ENCODE measurements at regions not wholly inside any gene's neighbourhood (a gene's known extent, or its start where the extent isn't known, plus 50 kb on each side); places are given as distances from the start of the nearest gene placed in this dataset.

- no peak for TF ChIP-seq CTCF (IDR thresholded peaks at IDR 0.05; ENCODE audit: low read depth, low read length)
- no peak for DNase-seq
- Histone ChIP-seq H3K36me3 (no peaks in the 10 kb centered on the region), H3K4me3 (ENCODE audit: low read depth, low read length) (no peak overlapping the region), H3K27me3 (ENCODE audit: insufficient read depth, low read depth, severe bottlenecking) (no peaks in the 10 kb centered on the region), H3K9me3 (ENCODE audit: severe bottlenecking) (no peaks in the 10 kb centered on the region), H3K27ac (no peak overlapping the region)
Measured at GRCh38 chr6:122323361-122323760, 76.1 kb upstream of the HSF2 start.

GRCh38 chr6:122330315-122330714 is 69.1 kb upstream of the HSF2 start:
- H3K27ac ChIP-seq, result no peak overlapping the region
- no peak for DNase-seq
- no peak for TF ChIP-seq CTCF (IDR thresholded peaks at IDR 0.05; ENCODE audit: low read depth, low read length)

GRCh38 chr6:122337645-122338044 is 61.8 kb upstream of the HSF2 start:
- H3K27ac ChIP-seq, result no peak overlapping the region
- no peaks in the 10 kb centered on the region for H3K9me3 ChIP-seq (ENCODE audit: severe bottlenecking)
- H3K36me3 ChIP-seq, result no peaks in the 10 kb centered on the region
- H3K4me3 ChIP-seq (ENCODE audit: low read depth, low read length), result no peak overlapping the region
- H3K27me3 ChIP-seq (ENCODE audit: insufficient read depth, low read depth, severe bottlenecking), result no peaks in the 10 kb centered on the region
- no peak for DNase-seq
- no peak for TF ChIP-seq CTCF (IDR thresholded peaks at IDR 0.05; ENCODE audit: low read depth, low read length)

More at GRCh38 chr6:122330315-122330714, 69.1 kb upstream of the HSF2 start:
- H3K36me3 ChIP-seq, result no peaks in the 10 kb centered on the region
- no peak overlapping the region for H3K4me3 ChIP-seq (ENCODE audit: low read depth, low read length)
- no peaks in the 10 kb centered on the region for H3K9me3 ChIP-seq (ENCODE audit: severe bottlenecking)
- no peaks in the 10 kb centered on the region for H3K27me3 ChIP-seq (ENCODE audit: insufficient read depth, low read depth, severe bottlenecking)

- H3K4me3 ChIP-seq (ENCODE audit: low read depth, low read length), result no peak overlapping the region
- H3K27ac ChIP-seq, result no peak overlapping the region
- H3K36me3 ChIP-seq, result no peaks in the 10 kb centered on the region
- H3K27me3 ChIP-seq (ENCODE audit: insufficient read depth, low read depth, severe bottlenecking), result no peaks in the 10 kb centered on the region
- no peak for DNase-seq
- TF ChIP-seq CTCF (IDR thresholded peaks at IDR 0.05; ENCODE audit: low read depth, low read length), result no peak
- H3K9me3 ChIP-seq (ENCODE audit: severe bottlenecking), result no peaks in the 10 kb centered on the region
Measured at GRCh38 chr6:122339661-122340060, 59.8 kb upstream of the HSF2 start.

- Histone ChIP-seq H3K27ac (no peak overlapping the region), H3K36me3 (no peaks in the 10 kb centered on the region), H3K4me3 (ENCODE audit: low read depth, low read length) (no peak overlapping the region), H3K27me3 (ENCODE audit: insufficient read depth, low read depth, severe bottlenecking) (no peaks in the 10 kb centered on the region), H3K9me3 (ENCODE audit: severe bottlenecking) (no peaks in the 10 kb centered on the region)
- no peak for DNase-seq
- no peak for TF ChIP-seq CTCF (IDR thresholded peaks at IDR 0.05; ENCODE audit: low read depth, low read length)
Measured at GRCh38 chr6:122347280-122347679, 52.2 kb upstream of the HSF2 start.

GRCh38 chr6:122347751-122348150 is 51.7 kb upstream of the HSF2 start:
- no peak for TF ChIP-seq CTCF (IDR thresholded peaks at IDR 0.05; ENCODE audit: low read depth, low read length)

More at GRCh38 chr6:122347751-122348150, 51.7 kb upstream of the HSF2 start:
- no peak overlapping the region for H3K4me3 ChIP-seq (ENCODE audit: low read depth, low read length)
- DNase-seq, result no peak
- no peaks in the 10 kb centered on the region for H3K36me3 ChIP-seq
- H3K9me3 ChIP-seq (ENCODE audit: severe bottlenecking), result no peaks in the 10 kb centered on the region
- no peak overlapping the region for H3K27ac ChIP-seq
- no peaks in the 10 kb centered on the region for H3K27me3 ChIP-seq (ENCODE audit: insufficient read depth, low read depth, severe bottlenecking)

Measured in WERI-Rb-1 (cell line).